Mucosa of stomach (tissue), 1 donor: ENCODE measurements at regions not wholly inside any gene's neighbourhood (a gene's known extent, or its start where the extent isn't known, plus 50 kb on each side); places are given as distances from the start of the nearest gene placed in this dataset.
"Not testable (repeated sequence)": the region's sequence is repeated elsewhere in the genome, so short reads cannot be mapped to it uniquely, and the experiment has no call there.

Experiments used
- H3K27me3 ChIP-seq: one replicate; pipeline ENCODE4 v1.7.0; 2013; ENCODE audit warnings: mild to moderate bottlenecking, low read length; ENCODE audit not compliant: control insufficient read depth, insufficient read depth
- H3K36me3 ChIP-seq: one replicate; pipeline ENCODE4 v1.7.0; 2013; ENCODE audit warnings: low read length; ENCODE audit not compliant: control insufficient read depth, insufficient read depth
- H3K4me1 ChIP-seq: one replicate; pipeline ENCODE4 v1.7.0; 2013; ENCODE audit warnings: mild to moderate bottlenecking, low read length; ENCODE audit not compliant: control insufficient read depth, insufficient read depth
- H3K4me3 ChIP-seq: one replicate; pipeline ENCODE4 v1.7.0; 2013; ENCODE audit warnings: low read length
- H3K9ac ChIP-seq: one replicate; pipeline ENCODE4 v1.7.0; 2013; ENCODE audit warnings: mild to moderate bottlenecking, low read length, moderate library complexity
- H3K9me3 ChIP-seq: one replicate; pipeline ENCODE4 v1.7.0; 2013; ENCODE audit warnings: mild to moderate bottlenecking, low read length, moderate library complexity; ENCODE audit not compliant: control insufficient read depth
- donor health status: Pancreatic carcinoma.

- H3K36me3 ChIP-seq, result no peaks in the 10 kb centered on the region
- H3K4me1 ChIP-seq, result no peaks in the 10 kb centered on the region
- no peak overlapping the region for H3K9ac ChIP-seq
- no peaks in the 10 kb centered on the region for H3K27me3 ChIP-seq
- H3K9me3 ChIP-seq, result no peaks in the 10 kb centered on the region
- no peak overlapping the region for H3K4me3 ChIP-seq
Observed at GRCh38 chr3:157918402-157918801, 187.8 kb downstream of the SHOX2 start.

- no peaks in the 10 kb centered on the region for H3K36me3 ChIP-seq
- no peaks in the 10 kb centered on the region for H3K27me3 ChIP-seq
- no peak overlapping the region for H3K4me3 ChIP-seq
- H3K9ac ChIP-seq, result no peak overlapping the region
- H3K4me1 ChIP-seq, result no peaks in the 10 kb centered on the region
- no peaks in the 10 kb centered on the region for H3K9me3 ChIP-seq
Observed at GRCh38 chr3:157916672-157917071, 189.5 kb downstream of the SHOX2 start.

GRCh38 chr3:157914882-157915281 lies 191.3 kb downstream of the SHOX2 start:
- H3K4me3 ChIP-seq, result no peak overlapping the region
- no peaks in the 10 kb centered on the region for H3K36me3 ChIP-seq
- H3K27me3 ChIP-seq, result no peaks in the 10 kb centered on the region
- H3K4me1 ChIP-seq, result no peaks in the 10 kb centered on the region
- no peak overlapping the region for H3K9ac ChIP-seq
- no peaks in the 10 kb centered on the region for H3K9me3 ChIP-seq

GRCh38 chr3:157913741-157914150 lies 192.5 kb downstream of the SHOX2 start:
- Histone ChIP-seq H3K4me3 (no peak overlapping the region), H3K36me3 (no peaks in the 10 kb centered on the region), H3K27me3 (no peaks in the 10 kb centered on the region), H3K9ac (no peak overlapping the region), H3K9me3 (no peaks in the 10 kb centered on the region), H3K4me1 (no peaks in the 10 kb centered on the region)

GRCh38 chr3:157912514-157913451 lies 193.4 kb downstream of the SHOX2 start:
- Histone ChIP-seq H3K4me1 (no peaks in the 10 kb centered on the region), H3K9ac (no peak overlapping the region), H3K4me3 (no peak overlapping the region), H3K36me3 (no peaks in the 10 kb centered on the region), H3K27me3 (no peaks in the 10 kb centered on the region), H3K9me3 (no peaks in the 10 kb centered on the region)

- Histone ChIP-seq H3K4me3 (no peak overlapping the region), H3K27me3 (no peaks in the 10 kb centered on the region), H3K9ac (no peak overlapping the region), H3K9me3 (no peaks in the 10 kb centered on the region), H3K4me1 (no peaks in the 10 kb centered on the region), H3K36me3 (no peaks in the 10 kb centered on the region)
Observed at GRCh38 chr3:157906627-157907026, 199.6 kb downstream of the SHOX2 start.

GRCh38 chr3:157905885-157906284 lies 200.3 kb downstream of the SHOX2 start:
- Histone ChIP-seq H3K9me3 (no peaks in the 10 kb centered on the region), H3K4me3 (no peak overlapping the region), H3K27me3 (no peaks in the 10 kb centered on the region), H3K4me1 (no peaks in the 10 kb centered on the region), H3K36me3 (no peaks in the 10 kb centered on the region), H3K9ac (no peak overlapping the region)

- not testable (repeated sequence) for H3K27me3 ChIP-seq, H3K36me3 ChIP-seq, H3K9ac ChIP-seq, H3K9me3 ChIP-seq, H3K4me3 ChIP-seq, H3K4me1 ChIP-seq
Observed at GRCh38 chr3:157902680-157903079, 203.5 kb downstream of the SHOX2 start.

GRCh38 chr3:157888040-157888439 lies 218.2 kb downstream of the SHOX2 start:
- H3K9ac ChIP-seq, result no peak overlapping the region
- no peaks in the 10 kb centered on the region for H3K36me3 ChIP-seq
- H3K27me3 ChIP-seq, result no peaks in the 10 kb centered on the region
- no peaks in the 10 kb centered on the region for H3K9me3 ChIP-seq
- no peak overlapping the region for H3K4me3 ChIP-seq
- H3K4me1 ChIP-seq, result no peaks in the 10 kb centered on the region

- Histone ChIP-seq H3K27me3 (no peaks in the 10 kb centered on the region), H3K36me3 (no peaks in the 10 kb centered on the region), H3K4me3 (no peak overlapping the region), H3K9ac (no peak overlapping the region), H3K9me3 (no peaks in the 10 kb centered on the region), H3K4me1 (no peaks in the 10 kb centered on the region)
Observed at GRCh38 chr3:157876556-157876955, 229.7 kb downstream of the SHOX2 start.

- Histone ChIP-seq H3K36me3 (no peaks in the 10 kb centered on the region), H3K27me3 (no peaks in the 10 kb centered on the region), H3K4me3 (no peak overlapping the region), H3K9me3 (no peaks in the 10 kb centered on the region), H3K9ac (no peak overlapping the region), H3K4me1 (no peaks in the 10 kb centered on the region)
Observed at GRCh38 chr3:157872902-157873301, 233.3 kb downstream of the SHOX2 start.

- Histone ChIP-seq H3K27me3 (no peaks in the 10 kb centered on the region), H3K4me3 (no peak overlapping the region), H3K9me3 (no peaks in the 10 kb centered on the region), H3K9ac (no peak overlapping the region), H3K36me3 (no peaks in the 10 kb centered on the region), H3K4me1 (no peaks in the 10 kb centered on the region)
Observed at GRCh38 chr3:157871838-157872460, 234.3 kb downstream of the SHOX2 start.
